Progenitor cell of endocrine pancreas (in vitro differentiated cells): ENCODE measurements at regions not wholly inside any gene's neighbourhood (a gene's known extent, or its start where the extent isn't known, plus 50 kb on each side); places are given as distances from the start of the nearest gene placed in this dataset.

Source experiments
- DNase-seq: peaks from one replicate; pipeline ENCODE4 v3.0.0; 2021; ENCODE audit warnings: low spot score; ENCODE audit not compliant: unreplicated experiment
- H3K27ac Mint-ChIP-seq: 2 replicates; pipeline ENCODE4 v1.8.0; 2021; ENCODE audit warnings: mild to moderate bottlenecking, moderate library complexity, mixed read lengths
- H3K27me3 Mint-ChIP-seq: 2 replicates; pipeline ENCODE4 v1.8.0; 2021; ENCODE audit warnings: mixed read lengths
- H3K36me3 Mint-ChIP-seq: 2 replicates; pipeline ENCODE4 v1.8.0; 2022; ENCODE audit warnings: mixed read lengths; ENCODE audit not compliant: insufficient read depth
- H3K4me1 Mint-ChIP-seq: 2 replicates; pipeline ENCODE4 v1.8.0; 2021; ENCODE audit warnings: low read depth, mixed read lengths
- H3K4me3 Mint-ChIP-seq: 2 replicates; pipeline ENCODE4 v1.8.0; 2021; ENCODE audit warnings: low read depth, mild to moderate bottlenecking, moderate library complexity, mixed read lengths
- H3K9me3 Mint-ChIP-seq: 2 replicates; pipeline ENCODE4 v1.8.0; 2021; ENCODE audit warnings: low read depth, mixed read lengths
- TF ChIP-seq, protein P1 (sequence below): fragments of 200-600 bp; sonication (generic); IDR thresholded peaks from one replicate; pipeline ENCODE4 v1.5.0; 2021; ENCODE audit warnings: antibody characterized with exemption, mild to moderate bottlenecking; ENCODE audit not compliant: unreplicated experiment

DNA sequence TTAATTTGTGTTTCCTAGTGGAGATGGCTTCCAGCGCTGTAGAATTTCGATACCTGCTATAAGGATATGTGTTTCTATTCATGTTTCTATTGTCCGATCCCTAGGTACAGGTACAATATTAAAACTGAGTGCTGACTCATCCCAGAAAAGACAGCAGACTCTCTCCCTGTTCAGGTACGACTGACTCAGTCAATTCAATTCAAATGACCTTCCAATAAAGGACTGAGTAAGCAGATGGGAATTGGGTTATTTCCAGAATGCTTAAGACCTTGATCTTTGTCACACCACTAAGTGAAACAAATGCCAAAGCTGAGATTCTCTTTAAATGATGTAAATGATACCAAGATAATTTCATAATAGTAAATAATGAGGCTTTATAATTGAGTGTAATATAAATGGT, 1596.9 kb downstream of the RPA4 start:
- no peaks in the 10 kb centered on the region for H3K27me3 Mint-ChIP-seq
- DNase-seq: no peak
- H3K36me3 Mint-ChIP-seq: no peaks in the 10 kb centered on the region
- H3K4me3 Mint-ChIP-seq: no peak overlapping the region
- TF ChIP-seq, protein P1, sequence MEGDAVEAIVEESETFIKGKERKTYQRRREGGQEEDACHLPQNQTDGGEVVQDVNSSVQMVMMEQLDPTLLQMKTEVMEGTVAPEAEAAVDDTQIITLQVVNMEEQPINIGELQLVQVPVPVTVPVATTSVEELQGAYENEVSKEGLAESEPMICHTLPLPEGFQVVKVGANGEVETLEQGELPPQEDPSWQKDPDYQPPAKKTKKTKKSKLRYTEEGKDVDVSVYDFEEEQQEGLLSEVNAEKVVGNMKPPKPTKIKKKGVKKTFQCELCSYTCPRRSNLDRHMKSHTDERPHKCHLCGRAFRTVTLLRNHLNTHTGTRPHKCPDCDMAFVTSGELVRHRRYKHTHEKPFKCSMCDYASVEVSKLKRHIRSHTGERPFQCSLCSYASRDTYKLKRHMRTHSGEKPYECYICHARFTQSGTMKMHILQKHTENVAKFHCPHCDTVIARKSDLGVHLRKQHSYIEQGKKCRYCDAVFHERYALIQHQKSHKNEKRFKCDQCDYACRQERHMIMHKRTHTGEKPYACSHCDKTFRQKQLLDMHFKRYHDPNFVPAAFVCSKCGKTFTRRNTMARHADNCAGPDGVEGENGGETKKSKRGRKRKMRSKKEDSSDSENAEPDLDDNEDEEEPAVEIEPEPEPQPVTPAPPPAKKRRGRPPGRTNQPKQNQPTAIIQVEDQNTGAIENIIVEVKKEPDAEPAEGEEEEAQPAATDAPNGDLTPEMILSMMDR: no peak
- H3K9me3 Mint-ChIP-seq: no peaks in the 10 kb centered on the region
- H3K4me1 Mint-ChIP-seq: no peaks in the 10 kb centered on the region
- H3K27ac Mint-ChIP-seq: no peak overlapping the region

- Mint-ChIP-seq H3K27me3 (no peaks in the 10 kb centered on the region), H3K9me3 (no peaks in the 10 kb centered on the region), H3K4me3 (no peak overlapping the region), H3K27ac (no peak overlapping the region), H3K4me1 (no peaks in the 10 kb centered on the region), H3K36me3 (no peaks in the 10 kb centered on the region)
- TF ChIP-seq, protein P1: no peak
- no peak for DNase-seq
These were observed 1597.9 kb downstream of the RPA4 start for GRCh38 chrX:98481636-98482035.

DNA sequence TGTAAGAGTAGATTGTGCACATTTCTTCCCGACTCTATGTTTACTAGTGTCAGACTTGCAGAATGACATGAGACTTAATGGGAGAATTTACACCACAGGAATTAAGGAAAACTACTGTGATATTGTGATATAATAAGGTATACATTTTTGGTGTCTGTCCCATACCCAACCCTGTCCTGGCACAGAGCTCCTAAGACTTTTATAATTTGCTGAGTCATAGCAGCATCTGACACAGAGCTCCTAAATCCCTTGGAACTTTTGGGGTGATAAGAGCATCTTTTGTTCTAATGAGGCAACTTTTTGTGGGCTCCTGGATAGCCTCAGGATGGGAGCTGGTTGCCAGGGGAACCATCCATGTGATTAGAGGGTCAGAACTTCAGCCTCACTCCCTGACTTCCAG, 1607.0 kb downstream of the RPA4 start:
- Mint-ChIP-seq H3K4me3 (no peak overlapping the region), H3K27me3 (no peaks in the 10 kb centered on the region), H3K27ac (no peak overlapping the region), H3K9me3 (no peaks in the 10 kb centered on the region), H3K4me1 (no peaks in the 10 kb centered on the region), H3K36me3 (no peaks in the 10 kb centered on the region)
- DNase-seq: no peak
- TF ChIP-seq, protein P1: no peak

- H3K27ac Mint-ChIP-seq: no peak overlapping the region
- no peak overlapping the region for H3K4me3 Mint-ChIP-seq
- no peaks in the 10 kb centered on the region for H3K9me3 Mint-ChIP-seq
These were observed 1617.7 kb downstream of the RPA4 start for GRCh38 chrX:98501426-98501825.

DNA sequence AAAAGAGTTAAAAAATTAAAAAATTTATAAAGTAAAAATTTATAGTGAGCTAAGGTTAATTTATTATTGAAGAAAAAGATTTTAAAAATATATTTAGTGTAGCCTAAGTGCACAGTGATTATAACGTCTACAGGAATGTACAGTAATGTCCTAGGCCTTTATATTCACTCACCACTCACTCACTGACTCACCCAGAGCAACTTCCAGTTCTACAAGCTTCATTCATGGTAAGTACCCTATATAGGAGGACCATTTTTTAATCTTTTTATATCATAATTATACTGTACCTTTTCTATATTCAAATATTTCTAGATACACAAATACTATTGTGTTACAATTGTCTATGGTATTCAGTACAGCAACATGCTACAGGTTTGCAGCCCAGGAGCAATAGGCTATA, 1623.2 kb downstream of the RPA4 start:
- TF ChIP-seq, protein P1: no peak
- H3K27me3 Mint-ChIP-seq: no peaks in the 10 kb centered on the region
- no peak overlapping the region for H3K4me3 Mint-ChIP-seq
- no peak overlapping the region for H3K27ac Mint-ChIP-seq
- DNase-seq: no peak
- no peaks in the 10 kb centered on the region for H3K9me3 Mint-ChIP-seq
- H3K4me1 Mint-ChIP-seq: no peaks in the 10 kb centered on the region
- no peaks in the 10 kb centered on the region for H3K36me3 Mint-ChIP-seq

More at GRCh38 chrX:98501426-98501825, 1617.7 kb downstream of the RPA4 start:
- TF ChIP-seq, protein P1: no peak
- DNase-seq: no peak
- Mint-ChIP-seq H3K4me1 (no peaks in the 10 kb centered on the region), H3K36me3 (no peaks in the 10 kb centered on the region), H3K27me3 (no peaks in the 10 kb centered on the region)

- TF ChIP-seq, protein P1: no peak
- Mint-ChIP-seq H3K4me1 (no peaks in the 10 kb centered on the region), H3K4me3 (no peak overlapping the region), H3K27ac (no peak overlapping the region), H3K9me3 (no peaks in the 10 kb centered on the region), H3K27me3 (no peaks in the 10 kb centered on the region), H3K36me3 (no peaks in the 10 kb centered on the region)
- DNase-seq: no peak
These were observed 1630.3 kb downstream of the RPA4 start for GRCh38 chrX:98514032-98514431.
